Stimulated activated CD8-positive, alpha-beta memory T cell treated with anti-CD3 and anti-CD28 coated beads, Interleukin-4, amount 100 ng/mL, for 24 hours (primary cell): ENCODE measurements at regions not wholly inside any gene's neighbourhood (a gene's known extent, or its start where the extent isn't known, plus 50 kb on each side); places are given as distances from the start of the nearest gene placed in this dataset.

ENCODE experiments used
- DNase-seq: peaks from one replicate; pipeline ENCODE4 v3.0.0-alpha.2; 2020; ENCODE audit warnings: low read depth

DNA sequence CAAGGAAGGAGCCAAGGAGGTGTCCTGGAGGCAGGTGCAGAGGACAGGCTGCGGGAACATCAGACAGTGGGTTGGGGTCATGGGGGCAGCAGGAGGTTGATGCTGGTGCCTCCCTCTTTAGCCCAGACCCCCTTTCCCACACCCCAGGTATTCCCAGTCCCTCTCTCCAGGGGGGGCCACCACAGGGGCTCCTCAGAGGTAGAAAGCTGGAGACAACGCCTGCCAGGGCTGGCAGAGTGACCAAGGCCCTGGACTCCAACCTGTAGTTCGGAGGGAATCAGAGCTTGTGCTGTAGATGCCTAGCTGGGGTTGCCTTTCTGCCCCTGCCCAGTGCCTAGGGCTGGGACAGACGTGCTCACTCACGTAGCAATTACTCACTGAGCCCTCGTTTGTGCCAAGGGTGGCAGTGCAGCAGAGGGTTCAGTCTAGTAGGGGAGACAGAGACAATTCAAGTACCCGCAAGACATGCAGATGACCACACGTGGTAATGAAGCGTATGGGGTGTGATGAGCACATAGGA, 148.2 kb downstream of the PTPRU start:
- DNase-seq, result no peak

DNA sequence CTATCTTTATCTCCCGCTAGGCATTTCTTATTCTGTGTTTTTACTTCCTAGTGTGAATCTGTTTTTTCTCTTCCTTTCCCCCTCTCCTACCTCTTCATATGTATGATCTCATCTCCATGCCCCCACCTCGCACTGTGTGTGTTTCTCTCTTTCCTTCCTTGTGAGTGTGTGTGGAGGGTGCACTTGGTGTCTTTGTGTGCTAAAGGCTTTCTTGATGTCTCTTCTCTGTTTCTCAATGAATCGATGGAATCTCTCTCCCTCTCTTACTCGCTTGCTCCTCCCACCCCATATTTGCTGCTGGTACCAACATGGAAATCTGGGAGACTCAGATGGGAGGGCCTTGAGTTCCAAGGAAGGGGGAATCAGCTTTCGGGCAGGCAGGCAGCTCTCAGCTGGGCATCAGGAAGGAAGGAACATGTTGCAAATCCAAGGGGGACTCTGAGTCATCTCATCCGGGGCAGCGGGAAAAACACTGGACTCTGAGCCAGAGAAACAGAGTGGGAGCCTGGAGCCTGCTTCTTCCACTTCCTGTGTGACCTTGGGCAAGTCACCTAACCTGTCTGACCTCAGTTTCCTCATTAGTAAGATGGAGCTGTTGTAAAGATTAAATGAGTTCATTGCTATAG, 147.5 kb downstream of the PTPRU start:
- no peak for DNase-seq

DNA sequence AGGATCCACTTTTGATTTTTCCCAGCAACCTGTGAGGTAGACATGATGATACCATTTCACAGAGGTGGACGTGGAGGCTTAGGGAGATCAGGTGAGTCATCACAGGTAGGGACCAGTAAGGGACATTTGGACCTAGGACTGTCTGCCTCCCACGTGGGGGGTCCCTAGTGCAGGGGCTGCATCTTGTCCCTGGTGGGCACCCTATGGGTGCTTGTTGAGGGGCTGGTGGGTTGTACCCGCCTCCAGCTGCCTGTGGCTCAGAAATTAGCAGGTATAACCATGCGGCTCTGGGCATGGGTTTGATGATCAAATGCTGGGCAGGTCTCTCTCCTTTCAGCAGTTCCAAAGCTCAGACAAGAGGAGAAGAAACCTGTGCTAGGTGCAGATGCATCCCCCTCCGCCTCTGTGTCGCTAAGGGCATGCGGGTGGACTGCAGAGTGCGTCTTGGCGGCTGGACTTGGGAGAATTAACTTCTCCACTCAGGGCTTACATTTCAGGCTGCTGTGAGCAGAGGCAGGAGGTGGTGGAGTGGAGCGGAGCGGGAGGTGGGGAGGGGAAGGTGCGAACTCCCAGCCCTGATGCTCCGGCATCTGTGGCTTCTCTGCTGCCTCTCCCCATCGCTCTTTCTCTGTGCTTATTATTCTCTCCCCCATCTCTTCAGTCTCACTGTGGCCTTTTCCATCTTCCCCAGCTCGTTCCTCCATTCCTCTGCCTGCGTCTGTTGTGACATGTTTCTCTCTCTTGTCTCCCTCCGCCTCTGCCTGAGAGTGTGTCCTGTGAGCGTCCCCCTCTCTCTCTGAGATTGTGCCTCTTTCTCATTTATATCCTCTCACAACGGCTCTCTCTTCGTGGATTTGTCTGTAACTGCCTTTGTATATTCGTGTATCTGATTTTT, 146.8 kb downstream of the PTPRU start:
- DNase-seq, result no peak

DNA sequence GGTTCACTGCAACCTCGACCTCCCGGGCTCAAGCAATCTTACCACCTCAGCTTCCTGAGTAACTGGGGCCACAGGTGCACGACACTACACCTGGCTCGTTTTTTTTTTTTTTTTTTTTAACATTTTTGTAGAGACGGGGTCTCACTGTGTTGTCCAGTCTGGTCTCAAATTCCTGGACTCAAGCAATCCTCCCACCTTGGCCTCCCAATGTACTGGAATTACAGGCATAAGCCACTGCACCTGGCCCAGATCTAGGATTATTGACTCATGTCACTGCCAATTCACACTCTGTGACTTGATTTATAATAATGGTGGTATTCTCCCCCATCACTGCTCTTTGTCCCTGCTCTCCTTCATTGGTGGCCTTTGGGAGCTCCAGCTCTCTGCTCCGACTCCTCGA, 145.1 kb downstream of the PTPRU start:
- DNase-seq, result no peak

DNA sequence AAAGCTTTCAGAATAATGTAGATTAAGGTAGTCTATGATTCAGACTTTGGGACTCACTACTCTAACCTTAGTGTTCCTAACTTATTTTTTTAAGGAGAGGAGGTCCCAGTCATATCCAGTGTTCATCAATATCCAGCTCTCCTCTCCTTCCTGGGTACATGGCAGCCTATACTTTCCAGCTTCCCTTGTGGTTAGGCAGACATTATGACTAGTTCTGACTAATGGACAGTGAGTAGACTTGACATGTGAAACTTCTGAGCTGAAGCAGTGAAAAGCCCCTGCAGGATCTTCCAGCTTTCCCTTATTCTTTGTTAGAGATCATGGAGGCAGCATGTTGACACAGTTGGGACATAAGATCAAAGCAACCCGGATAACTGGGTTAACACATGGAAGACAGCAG, 144.2 kb downstream of the PTPRU start:
- no peak for DNase-seq

DNA sequence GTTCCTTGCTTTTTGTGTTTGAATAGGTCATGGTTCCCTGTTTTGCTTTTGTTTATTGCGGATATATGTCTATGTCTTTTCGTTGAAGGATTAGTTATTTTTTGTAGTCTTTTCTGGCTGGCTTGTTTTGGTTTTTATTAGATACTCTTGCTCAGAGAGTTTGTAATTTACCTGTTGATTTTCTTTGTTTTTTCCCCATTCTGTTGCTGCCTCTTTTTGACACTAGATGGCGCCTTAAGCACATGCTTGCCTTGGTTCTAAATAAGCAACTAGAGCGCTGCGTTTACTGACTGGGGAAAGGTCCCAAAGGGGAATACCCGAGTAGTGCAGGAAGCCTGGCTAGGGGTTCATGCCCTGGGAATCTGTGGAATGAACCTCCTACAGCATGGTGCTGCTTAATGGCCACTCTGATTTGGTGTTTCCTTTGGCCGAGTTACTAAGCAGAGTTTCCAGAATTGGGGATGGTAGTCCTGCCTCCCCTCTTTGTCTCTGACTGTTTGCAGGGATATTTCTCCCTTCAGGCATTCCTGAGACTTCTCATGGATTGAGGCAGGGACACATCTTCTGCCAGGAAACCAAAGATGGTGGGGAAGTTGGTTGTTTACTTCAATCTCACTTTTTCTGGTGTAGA, 143.2 kb downstream of the PTPRU start:
- DNase-seq, result no peak
